Muscle layer of duodenum (tissue), 2 donors: ENCODE measurements at regions not wholly inside any gene's neighbourhood (a gene's known extent, or its start where the extent isn't known, plus 50 kb on each side); places are given as distances from the start of the nearest gene placed in this dataset.
"Not testable (repeated sequence)": the region's sequence is repeated elsewhere in the genome, so short reads cannot be mapped to it uniquely, and the experiment has no call there.

Experiments
- H3K27ac ChIP-seq: one replicate; pipeline ENCODE4 v1.7.0; 2013; ENCODE audit warnings: mild to moderate bottlenecking, low read length
- H3K27me3 ChIP-seq: one replicate; pipeline ENCODE4 v1.7.0; 2013; ENCODE audit warnings: low read depth, mild to moderate bottlenecking, control low read depth, low read length
- H3K36me3 ChIP-seq, 2 donors: one replicate each; pipeline ENCODE4 v1.7.0; 2013; ENCODE audit warnings: low read length in 2 of 2, control low read depth in 1 of 2, mild to moderate bottlenecking in 1 of 2; ENCODE audit not compliant: insufficient read depth in 2 of 2, control insufficient read depth in 1 of 2
- H3K4me1 ChIP-seq, 2 donors: one replicate each; pipeline ENCODE4 v1.7.0; 2013; ENCODE audit warnings: low read length in 2 of 2, mild to moderate bottlenecking in 2 of 2, control low read depth in 1 of 2, moderate library complexity in 1 of 2; ENCODE audit not compliant: insufficient read depth in 2 of 2, control insufficient read depth in 1 of 2
- H3K4me3 ChIP-seq, 2 donors: one replicate each; pipeline ENCODE4 v1.7.0; 2013; ENCODE audit warnings: low read length in 2 of 2, low read depth in 1 of 2, mild to moderate bottlenecking in 1 of 2
- H3K9me3 ChIP-seq, 2 donors: one replicate each; pipeline ENCODE4 v1.7.0; 2013; ENCODE audit warnings: low read length in 2 of 2, control low read depth in 1 of 2, mild to moderate bottlenecking in 1 of 2; ENCODE audit not compliant: control insufficient read depth in 1 of 2
- donor health status: healthy.

- H3K4me3 ChIP-seq = no peak overlapping the region
- H3K9me3 ChIP-seq = no peaks in the 10 kb centered on the region
- H3K36me3 ChIP-seq = no peaks in the 10 kb centered on the region
- no peaks in the 10 kb centered on the region for H3K27me3 ChIP-seq
- no peak overlapping the region for H3K27ac ChIP-seq
- H3K4me1 ChIP-seq = no peaks in the 10 kb centered on the region
These were observed 1257.4 kb downstream of the GATA3 start for GRCh38 chr10:9311702-9312499.

DNA sequence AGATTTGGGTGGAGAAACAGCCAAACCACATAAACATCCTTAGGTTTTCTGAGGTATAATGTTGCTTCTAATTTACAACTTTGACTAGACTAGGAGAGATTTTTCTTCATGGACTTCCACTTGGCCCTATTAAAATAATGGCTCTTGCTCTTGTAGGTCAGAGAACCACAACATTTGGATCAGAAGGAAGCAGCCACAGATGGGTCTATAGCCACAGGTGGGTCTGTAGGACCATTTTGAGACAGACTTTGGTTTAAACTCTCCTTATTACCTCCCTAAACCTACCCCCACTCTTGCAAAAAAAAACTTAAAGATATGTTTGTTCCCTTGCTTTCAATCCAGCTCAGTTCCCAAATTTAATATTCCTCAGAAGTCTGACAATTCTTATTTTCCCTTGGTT, 1260.8 kb downstream of the GATA3 start:
- no peaks in the 10 kb centered on the region for H3K4me1 ChIP-seq
- H3K27me3 ChIP-seq = no peaks in the 10 kb centered on the region
- no peaks in the 10 kb centered on the region for H3K36me3 ChIP-seq
- no peak overlapping the region for H3K4me3 ChIP-seq
- H3K9me3 ChIP-seq = no peaks in the 10 kb centered on the region
- H3K27ac ChIP-seq = no peak overlapping the region

- Histone ChIP-seq H3K27me3 (no peaks in the 10 kb centered on the region), H3K4me1 (no peaks in the 10 kb centered on the region), H3K9me3 (no peaks in the 10 kb centered on the region), H3K36me3 (no peaks in the 10 kb centered on the region), H3K27ac (no peak overlapping the region), H3K4me3 (no peak overlapping the region)
These were observed 1277.1 kb downstream of the GATA3 start for GRCh38 chr10:9331583-9332008.

GRCh38 chr10:9334270-9334669, 1279.8 kb downstream of the GATA3 start:
- H3K27me3 ChIP-seq = no peaks in the 10 kb centered on the region
- no peaks in the 10 kb centered on the region for H3K9me3 ChIP-seq
- H3K4me3 ChIP-seq = no peak overlapping the region
- no peak overlapping the region for H3K27ac ChIP-seq
- H3K4me1 ChIP-seq = no peaks in the 10 kb centered on the region
- no peaks in the 10 kb centered on the region for H3K36me3 ChIP-seq

DNA sequence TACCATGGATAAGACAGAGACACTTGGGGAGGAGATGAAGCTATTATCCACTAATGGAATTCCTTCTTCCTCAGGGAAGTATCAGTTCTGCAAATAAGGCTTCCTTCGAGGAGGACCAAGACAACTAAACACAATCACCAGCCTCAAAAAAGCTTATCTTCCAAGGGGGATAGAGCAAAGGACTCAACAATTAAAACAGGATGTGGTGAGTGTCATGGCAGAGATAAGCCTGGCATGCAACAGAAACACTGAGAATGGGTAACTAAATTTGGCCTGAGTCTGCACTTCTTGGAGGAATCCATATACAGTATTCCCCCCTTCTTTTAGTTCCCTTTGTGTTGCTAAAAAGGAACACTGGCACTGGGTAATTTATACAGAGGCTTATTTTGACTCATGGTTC, 1285.2 kb downstream of the GATA3 start:
- Histone ChIP-seq H3K4me1 (no peaks in the 10 kb centered on the region), H3K27ac (no peak overlapping the region), H3K9me3 (no peaks in the 10 kb centered on the region), H3K4me3 (no peak overlapping the region), H3K27me3 (no peaks in the 10 kb centered on the region), H3K36me3 (no peaks in the 10 kb centered on the region)

GRCh38 chr10:9342885-9343570, 1288.5 kb downstream of the GATA3 start:
- no peak overlapping the region for H3K4me3 ChIP-seq
- H3K36me3 ChIP-seq = no peaks in the 10 kb centered on the region
- H3K9me3 ChIP-seq = peaks cover 0 to 9% of the 10 kb centered on the region in 2 donors
- H3K27ac ChIP-seq = no peak overlapping the region
- H3K4me1 ChIP-seq = no peaks in the 10 kb centered on the region
- H3K27me3 ChIP-seq = no peaks in the 10 kb centered on the region

DNA sequence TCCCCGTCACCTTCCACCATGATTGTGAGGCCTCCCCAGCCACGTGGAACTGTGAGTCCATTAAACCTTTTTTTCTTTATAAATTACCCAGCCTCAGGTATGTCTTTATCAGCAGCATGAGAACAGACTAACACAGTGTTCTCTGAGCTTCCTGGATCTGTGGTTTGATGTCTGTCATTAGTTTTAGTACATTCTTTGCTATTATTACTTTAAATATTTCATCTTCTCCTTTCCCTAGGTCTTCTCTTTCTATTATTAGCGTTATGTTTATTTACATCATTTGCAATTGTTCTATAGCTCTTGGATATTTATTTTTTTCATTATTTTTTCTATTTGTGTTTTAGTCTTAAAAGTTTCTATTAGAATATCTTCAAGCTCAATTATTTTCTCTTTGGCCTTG, 1293.4 kb downstream of the GATA3 start:
- not testable (repeated sequence) for H3K27me3 ChIP-seq, H3K4me3 ChIP-seq, H3K9me3 ChIP-seq, H3K4me1 ChIP-seq, H3K27ac ChIP-seq, H3K36me3 ChIP-seq

GRCh38 chr10:9357471-9357870, 1303.0 kb downstream of the GATA3 start:
- Histone ChIP-seq H3K4me3 (no peak overlapping the region), H3K4me1 (no peaks in the 10 kb centered on the region), H3K27me3 (no peaks in the 10 kb centered on the region), H3K36me3 (no peaks in the 10 kb centered on the region), H3K9me3 (no peaks in the 10 kb centered on the region), H3K27ac (no peak overlapping the region)

DNA sequence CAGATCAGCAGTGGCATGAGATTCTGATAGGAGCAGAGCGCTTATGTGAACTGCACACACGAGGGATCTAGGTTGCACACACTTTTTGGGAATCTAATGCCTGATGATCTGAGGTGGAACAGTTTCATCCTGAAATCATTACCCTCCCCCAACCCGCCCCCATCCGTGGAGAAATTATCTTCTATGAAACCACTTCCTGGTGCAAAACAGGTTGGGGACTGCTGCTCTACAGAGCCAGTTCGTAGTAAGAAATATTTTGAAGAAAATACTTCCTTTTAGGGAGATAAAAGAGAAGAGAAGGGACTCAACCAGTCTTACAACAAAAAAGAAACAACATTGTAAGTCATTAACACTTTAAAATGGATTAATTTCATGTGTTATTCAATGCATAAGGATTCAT, 1308.2 kb downstream of the GATA3 start:
- no peaks in the 10 kb centered on the region for H3K27me3 ChIP-seq
- no peak overlapping the region for H3K4me3 ChIP-seq
- no peaks in the 10 kb centered on the region for H3K9me3 ChIP-seq
- no peaks in the 10 kb centered on the region for H3K4me1 ChIP-seq
- H3K27ac ChIP-seq = no peak overlapping the region
- H3K36me3 ChIP-seq = no peaks in the 10 kb centered on the region

DNA sequence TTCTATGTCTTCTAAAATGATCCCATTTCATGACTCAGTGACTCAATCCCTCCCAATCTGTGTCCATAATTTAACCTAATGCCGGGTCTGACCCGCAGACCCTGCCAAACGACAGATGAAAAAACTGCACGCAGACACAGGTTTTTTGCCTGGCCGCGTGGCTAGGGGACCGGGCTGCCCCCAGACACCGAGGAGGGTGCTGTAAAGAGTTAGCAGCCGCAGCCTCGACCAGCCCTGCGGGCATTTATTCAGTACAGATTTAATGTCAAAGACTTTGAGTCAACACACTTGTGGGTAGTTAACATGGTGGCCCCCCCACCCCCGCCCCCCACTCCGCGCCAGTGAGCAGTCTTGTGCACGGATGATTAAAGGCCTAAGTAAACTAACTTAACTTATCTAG, 1324.7 kb downstream of the GATA3 start:
- Histone ChIP-seq H3K4me3 (no peak overlapping the region), H3K4me1 (no peaks in the 10 kb centered on the region), H3K9me3 (no peaks in the 10 kb centered on the region), H3K27me3 (no peaks in the 10 kb centered on the region), H3K36me3 (no peaks in the 10 kb centered on the region), H3K27ac (no peak overlapping the region)

DNA sequence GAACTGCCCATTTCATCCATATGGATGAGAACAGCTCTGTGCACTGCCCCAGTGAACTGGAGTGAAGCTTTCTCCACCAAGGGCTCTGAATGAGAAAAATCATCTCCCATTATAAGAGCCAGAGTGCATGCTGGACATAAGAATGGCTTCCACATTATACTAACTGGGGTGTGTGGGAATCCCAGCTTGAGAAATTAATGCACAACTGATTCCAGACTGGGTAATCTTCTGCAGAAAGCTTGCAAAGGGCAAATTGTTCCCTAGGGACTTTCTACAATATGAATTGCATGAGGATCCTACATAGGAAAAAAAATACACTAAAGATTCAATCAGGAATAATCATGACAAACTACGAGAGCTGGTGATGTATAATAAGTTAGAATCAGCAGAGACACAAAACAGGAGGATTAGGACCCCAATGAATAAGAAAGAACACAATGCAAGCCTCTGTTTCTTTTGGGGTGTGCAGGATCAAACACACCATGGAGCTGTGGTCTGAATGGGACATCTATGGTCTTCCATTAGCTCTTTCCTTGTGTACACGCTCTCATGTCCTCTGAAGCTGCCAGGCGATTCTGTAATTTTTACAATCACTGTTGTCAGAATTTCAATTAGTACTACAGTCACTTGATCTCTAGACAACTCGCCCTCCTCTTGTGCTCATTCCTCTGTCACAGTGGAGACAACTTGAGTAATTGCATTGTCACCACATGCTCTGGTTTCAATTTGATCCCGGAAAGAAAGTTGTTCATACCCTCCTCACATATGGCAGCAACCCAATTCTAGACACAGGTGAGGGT, 1327.4 kb downstream of the GATA3 start:
- H3K27ac ChIP-seq = no peak overlapping the region
- H3K4me3 ChIP-seq = no peak overlapping the region
- no peaks in the 10 kb centered on the region for H3K4me1 ChIP-seq
- no peaks in the 10 kb centered on the region for H3K9me3 ChIP-seq
- no peaks in the 10 kb centered on the region for H3K36me3 ChIP-seq
- no peaks in the 10 kb centered on the region for H3K27me3 ChIP-seq
